Mesothelial cell of epicardium (in vitro differentiated cells): ENCODE measurements at regions not wholly inside any gene's neighbourhood (a gene's known extent, or its start where the extent isn't known, plus 50 kb on each side); places are given as distances from the start of the nearest gene placed in this dataset.

Source experiments
- DNase-seq, 2 experiments: peaks; one replicate each; pipeline ENCODE4 v3.0.0; 2021; ENCODE audit warnings: low spot score in 2 of 2; ENCODE audit not compliant: unreplicated experiment in 2 of 2
- H3K27ac Mint-ChIP-seq: 2 replicates; pipeline ENCODE4 v1.8.0; 2021; ENCODE audit warnings: mixed read lengths
- H3K27me3 Mint-ChIP-seq: 2 replicates; pipeline ENCODE4 v1.8.0; 2021; ENCODE audit warnings: low read depth, mixed read lengths
- H3K36me3 Mint-ChIP-seq: 2 replicates; pipeline ENCODE4 v1.8.0; 2021; ENCODE audit warnings: mixed read lengths
- H3K4me1 Mint-ChIP-seq: 2 replicates; pipeline ENCODE4 v1.8.0; 2021; ENCODE audit warnings: mixed read lengths
- H3K4me3 Mint-ChIP-seq: 2 replicates; pipeline ENCODE4 v1.8.0; 2021; ENCODE audit warnings: mild to moderate bottlenecking, moderate library complexity, mixed read lengths
- H3K9me3 Mint-ChIP-seq: 2 replicates; pipeline ENCODE4 v1.8.0; 2021; ENCODE audit warnings: mixed read lengths
- CTCF ChIP-seq: fragments of 200-600 bp; sonication (generic); IDR thresholded peaks from one replicate; pipeline ENCODE4 v1.5.0; 2021; ENCODE audit warnings: antibody characterized with exemption; ENCODE audit not compliant: unreplicated experiment

- Mint-ChIP-seq H3K9me3 (no peaks in the 10 kb centered on the region), H3K27ac (no peak overlapping the region), H3K4me1 (peaks cover 2% of the 10 kb centered on the region), H3K27me3 (peaks cover 34% of the 10 kb centered on the region), H3K36me3 (no peaks in the 10 kb centered on the region), H3K4me3 (no peak overlapping the region)
- TF ChIP-seq CTCF = no peak
- DNase-seq = no peak
These were observed 99.0 kb upstream of the EGR2 start for GRCh38 chr10:62915158-62915557.

- Mint-ChIP-seq H3K27ac (no peak overlapping the region), H3K4me1 (peaks cover 2% of the 10 kb centered on the region), H3K27me3 (peaks cover 42% of the 10 kb centered on the region), H3K9me3 (no peaks in the 10 kb centered on the region), H3K36me3 (no peaks in the 10 kb centered on the region), H3K4me3 (no peak overlapping the region)
- no peak for DNase-seq
- no peak for TF ChIP-seq CTCF
These were observed 95.9 kb upstream of the EGR2 start for GRCh38 chr10:62912086-62912485.

- Mint-ChIP-seq H3K9me3 (no peaks in the 10 kb centered on the region), H3K36me3 (no peaks in the 10 kb centered on the region), H3K27ac (no peak overlapping the region), H3K4me3 (no peak overlapping the region), H3K4me1 (peaks cover 2% of the 10 kb centered on the region), H3K27me3 (peaks cover 44% of the 10 kb centered on the region)
- no peak for TF ChIP-seq CTCF
- DNase-seq = no peak
These were observed 95.2 kb upstream of the EGR2 start for GRCh38 chr10:62911210-62911963.

- Mint-ChIP-seq H3K4me3 (no peak overlapping the region), H3K9me3 (no peaks in the 10 kb centered on the region), H3K4me1 (peaks cover 2% of the 10 kb centered on the region), H3K36me3 (no peaks in the 10 kb centered on the region), H3K27ac (no peak overlapping the region), H3K27me3 (peaks cover 47% of the 10 kb centered on the region)
- DNase-seq = no peak
- TF ChIP-seq CTCF = no peak
These were observed 91.5 kb upstream of the EGR2 start for GRCh38 chr10:62907470-62908212.

- DNase-seq = no peak
- no peak overlapping the region for H3K4me3 Mint-ChIP-seq
- H3K4me1 Mint-ChIP-seq = no peaks in the 10 kb centered on the region
- peaks cover 48% of the 10 kb centered on the region for H3K27me3 Mint-ChIP-seq
- H3K9me3 Mint-ChIP-seq = peaks cover 4% of the 10 kb centered on the region
- no peaks in the 10 kb centered on the region for H3K36me3 Mint-ChIP-seq
- no peak for TF ChIP-seq CTCF
- H3K27ac Mint-ChIP-seq = no peak overlapping the region
These were observed 88.2 kb upstream of the EGR2 start for GRCh38 chr10:62904281-62904875.
